Kidney epithelial cell (primary cell): ENCODE measurements at regions not wholly inside any gene's neighbourhood (a gene's known extent, or its start where the extent isn't known, plus 50 kb on each side); places are given as distances from the start of the nearest gene placed in this dataset.

Source experiments
- DNase-seq: peaks from one replicate; pipeline ENCODE4 v3.0.0-alpha.2; 2010; ENCODE audit warnings: low read depth
- H3K27me3 ChIP-seq: 2 replicates; pipeline ENCODE4 v1.6.0; 2011; ENCODE audit warnings: low read length; ENCODE audit not compliant: control insufficient read depth, insufficient read depth
- H3K36me3 ChIP-seq: 2 replicates; pipeline ENCODE4 v1.5.1; 2011; ENCODE audit warnings: low read length; ENCODE audit not compliant: control insufficient read depth, insufficient read depth
- H3K4me3 ChIP-seq: 2 replicates; pipeline ENCODE4 v1.5.1; 2011; ENCODE audit warnings: low read depth, mild to moderate bottlenecking, control low read depth, low read length
- CTCF ChIP-seq: IDR thresholded peaks from 2 replicates; pipeline ENCODE4 v1.5.1; 2011; ENCODE audit warnings: mild to moderate bottlenecking, moderate library complexity, low read length, control low read depth, inconsistent platforms; ENCODE audit not compliant: insufficient read depth, poor library complexity, severe bottlenecking

DNA sequence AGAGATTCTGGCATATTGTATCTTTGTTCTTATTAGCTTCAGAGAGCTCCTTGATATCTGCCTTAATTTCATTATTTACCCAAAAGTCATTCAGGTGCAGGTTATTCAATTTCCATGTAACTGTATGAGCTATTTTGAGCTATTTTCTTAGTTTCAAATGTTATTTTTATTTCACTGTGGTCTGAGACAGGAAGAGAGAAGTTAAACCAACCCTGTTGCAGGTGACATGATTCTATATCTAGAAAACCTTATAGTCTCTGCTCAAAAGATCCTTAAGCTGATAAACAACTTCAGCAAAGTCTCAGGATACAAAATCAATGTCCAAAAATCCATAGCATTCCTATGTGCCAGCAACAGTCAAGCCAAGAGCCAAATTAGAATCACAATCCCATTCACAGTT lies 1644.0 kb upstream of the B3GALT2 start:
- H3K4me3 ChIP-seq: no peak overlapping the region
- no peaks in the 10 kb centered on the region for H3K36me3 ChIP-seq
- no peak for TF ChIP-seq CTCF
- no peak for DNase-seq
- H3K27me3 ChIP-seq: no peaks in the 10 kb centered on the region

- no peak for TF ChIP-seq CTCF
- Histone ChIP-seq H3K4me3 (no peak overlapping the region), H3K36me3 (no peaks in the 10 kb centered on the region), H3K27me3 (no peaks in the 10 kb centered on the region)
- no peak for DNase-seq
Measured at GRCh38 chr1:194829492-194829891, 1643.1 kb upstream of the B3GALT2 start.

- Histone ChIP-seq H3K27me3 (no peaks in the 10 kb centered on the region), H3K4me3 (no peak overlapping the region), H3K36me3 (no peaks in the 10 kb centered on the region)
- TF ChIP-seq CTCF: no peak
- no peak for DNase-seq
Measured at GRCh38 chr1:194825382-194825781, 1639.0 kb upstream of the B3GALT2 start.

GRCh38 chr1:194821091-194821490 lies 1634.7 kb upstream of the B3GALT2 start:
- no peak overlapping the region for H3K4me3 ChIP-seq
- no peaks in the 10 kb centered on the region for H3K27me3 ChIP-seq
- no peak for DNase-seq
- no peaks in the 10 kb centered on the region for H3K36me3 ChIP-seq
- no peak for TF ChIP-seq CTCF

DNA sequence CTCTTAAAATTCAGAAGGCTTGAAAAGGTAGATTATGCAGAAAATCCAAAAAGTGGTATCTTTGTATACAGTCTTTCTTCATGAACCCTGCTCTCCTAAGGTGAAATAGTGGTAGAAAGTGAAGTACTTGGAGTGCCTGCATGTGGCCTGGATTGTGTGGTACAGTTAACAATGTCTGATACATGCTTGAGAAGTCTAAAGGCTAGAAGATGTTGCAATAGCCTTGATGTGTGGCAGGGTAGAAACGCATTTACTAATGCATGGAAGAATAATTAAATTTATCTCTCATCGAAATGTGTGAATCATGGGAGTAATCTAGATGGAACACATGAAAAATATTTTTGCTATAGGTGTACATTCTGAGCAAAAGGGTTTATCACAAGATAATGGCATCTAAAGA lies 1632.3 kb upstream of the B3GALT2 start:
- no peak for TF ChIP-seq CTCF
- Histone ChIP-seq H3K4me3 (no peak overlapping the region), H3K27me3 (no peaks in the 10 kb centered on the region), H3K36me3 (no peaks in the 10 kb centered on the region)
- no peak for DNase-seq

- DNase-seq: no peak
- no peaks in the 10 kb centered on the region for H3K27me3 ChIP-seq
- no peak for TF ChIP-seq CTCF
- no peak overlapping the region for H3K4me3 ChIP-seq
- H3K36me3 ChIP-seq: no peaks in the 10 kb centered on the region
Measured at GRCh38 chr1:194816859-194817258, 1630.4 kb upstream of the B3GALT2 start.
